ENCODE measurements at regions not wholly inside any gene's neighbourhood (a gene's known extent, or its start where the extent isn't known, plus 50 kb on each side); places are given as distances from the start of the nearest gene placed in this dataset.

GRCh38 chr4:108400309-108400708 is 220.1 kb upstream of the RPL34 start:
- TF ChIP-seq CTCF (conservative IDR thresholded peaks at IDR 0.05; ENCODE audit: control insufficient read depth, insufficient read depth, low read depth, low read length) = no peak
- DNase-seq (ENCODE audit: low read depth) = no peak
- H3K4me3 ChIP-seq (ENCODE audit: control insufficient read depth, low read depth, low read length) = no peak overlapping the region

- TF ChIP-seq CTCF (conservative IDR thresholded peaks at IDR 0.05; ENCODE audit: control insufficient read depth, insufficient read depth, low read depth, low read length) = no peak
Observed at GRCh38 chr4:108399610-108400265, 220.6 kb upstream of the RPL34 start.

DNA sequence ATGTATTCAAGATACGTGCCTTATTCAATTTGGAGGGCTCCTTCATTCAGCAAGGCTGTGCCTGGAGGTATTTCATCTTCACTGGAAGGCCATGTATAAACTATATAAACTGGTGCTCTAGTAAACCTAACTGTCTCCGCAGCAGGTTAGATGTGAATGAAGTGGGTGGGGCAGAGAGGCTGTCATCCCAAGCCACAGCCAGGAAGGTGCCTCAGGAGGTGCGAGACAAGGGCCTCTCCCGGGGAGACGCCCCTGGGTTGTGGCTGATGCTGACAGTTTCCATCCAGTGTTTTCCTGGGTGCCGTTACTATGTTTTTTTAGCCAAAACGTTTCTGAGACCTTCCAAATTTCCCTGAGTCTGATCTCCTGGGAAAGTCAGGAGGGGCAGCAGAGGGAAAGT is 221.5 kb upstream of the RPL34 start:
- no peak for DNase-seq (ENCODE audit: low read depth)
- no peak for TF ChIP-seq CTCF (conservative IDR thresholded peaks at IDR 0.05; ENCODE audit: control insufficient read depth, insufficient read depth, low read depth, low read length)
- no peak overlapping the region for H3K4me3 ChIP-seq (ENCODE audit: control insufficient read depth, low read depth, low read length)

More at GRCh38 chr4:108399610-108400265, 220.6 kb upstream of the RPL34 start:
- no peak overlapping the region for H3K4me3 ChIP-seq (ENCODE audit: control insufficient read depth, low read depth, low read length)
- DNase-seq (ENCODE audit: low read depth) = no peak

DNA sequence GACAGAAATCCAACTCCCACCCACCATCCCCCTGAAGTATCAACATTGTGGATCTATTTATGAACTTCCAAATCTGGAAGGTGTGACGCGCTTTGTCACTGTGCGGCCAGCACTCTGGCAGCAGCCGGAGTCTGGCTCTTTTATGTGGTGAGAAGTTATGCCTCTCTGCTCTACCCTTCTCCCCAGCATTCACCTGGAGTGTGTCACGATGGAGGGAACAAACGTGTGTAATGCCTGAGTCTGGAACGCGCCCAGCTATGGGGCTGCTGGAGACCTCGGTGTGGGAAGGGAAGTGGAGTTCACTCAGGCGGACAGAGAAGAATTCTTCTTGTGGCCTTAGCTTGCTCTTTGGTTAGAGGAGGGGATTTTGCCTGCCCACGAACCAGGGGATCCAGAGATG is 222.1 kb upstream of the RPL34 start:
- TF ChIP-seq CTCF (conservative IDR thresholded peaks at IDR 0.05; ENCODE audit: control insufficient read depth, insufficient read depth, low read depth, low read length) = no peak
- no peak overlapping the region for H3K4me3 ChIP-seq (ENCODE audit: control insufficient read depth, low read depth, low read length)
- no peak for DNase-seq (ENCODE audit: low read depth)

- no peak for TF ChIP-seq CTCF (conservative IDR thresholded peaks at IDR 0.05; ENCODE audit: control insufficient read depth, insufficient read depth, low read depth, low read length)
- H3K4me3 ChIP-seq (ENCODE audit: control insufficient read depth, low read depth, low read length) = no peak overlapping the region
- no peak for DNase-seq (ENCODE audit: low read depth)
Observed at GRCh38 chr4:108397850-108398249, 222.5 kb upstream of the RPL34 start.

- TF ChIP-seq CTCF (conservative IDR thresholded peaks at IDR 0.05; ENCODE audit: control insufficient read depth, insufficient read depth, low read depth, low read length) = no peak
- no peak for DNase-seq (ENCODE audit: low read depth)
- no peak overlapping the region for H3K4me3 ChIP-seq (ENCODE audit: control insufficient read depth, low read depth, low read length)
Observed at GRCh38 chr4:108396900-108397497, 223.4 kb upstream of the RPL34 start.

All from fibroblast of mammary gland (primary cell).